DND-41 (cell line): ENCODE measurements at regions not wholly inside any gene's neighbourhood (a gene's known extent, or its start where the extent isn't known, plus 50 kb on each side); places are given as distances from the start of the nearest gene placed in this dataset.

Source experiments
- ATAC-seq: fragments of 200-7000 bp; cut with Tn5 transposase; 3 replicates; pipeline ENCODE4 v1.9.1; 2021; ENCODE audit warnings: low read depth; ENCODE audit not compliant: insufficient read depth
- DNase-seq: peaks from one replicate; pipeline ENCODE4 v3.0.0-alpha.2; 2020
- H2AFZ ChIP-seq: 2 replicates; pipeline ENCODE4 v1.6.0; 2012; ENCODE audit warnings: low read depth, low read length
- H3K27ac ChIP-seq: 2 replicates; pipeline ENCODE4 v1.5.1; 2012; ENCODE audit warnings: low read length, inconsistent platforms
- H3K27me3 ChIP-seq: fragments of 200-600 bp; sonication (generic); 2 replicates; pipeline ENCODE4 v1.6.0; 2012; ENCODE audit warnings: low read length, mild to moderate bottlenecking, inconsistent platforms; ENCODE audit not compliant: insufficient read depth, poor library complexity
- H3K36me3 ChIP-seq: 2 replicates; pipeline ENCODE4 v1.5.1; 2012; ENCODE audit warnings: low read length, inconsistent platforms; ENCODE audit not compliant: insufficient read depth
- H3K4me1 ChIP-seq: 2 replicates; pipeline ENCODE4 v1.5.1; 2012; ENCODE audit warnings: mild to moderate bottlenecking, low read length; ENCODE audit not compliant: insufficient read depth
- H3K4me2 ChIP-seq: 2 replicates; pipeline ENCODE4 v1.6.0; 2012; ENCODE audit warnings: mild to moderate bottlenecking, moderate library complexity, low read length, inconsistent platforms; ENCODE audit not compliant: insufficient read depth
- H3K4me3 ChIP-seq, 2 experiments: fragments of 200-600 bp in 1 of 2; shearing (Covaris generic) in 1 of 2; 2 replicates each; pipeline ENCODE4 v1.5.1; 2012 to 2016; ENCODE audit warnings: inconsistent platforms in 2 of 2, low read length in 2 of 2, mild to moderate bottlenecking in 2 of 2, low read depth in 1 of 2, moderate library complexity in 1 of 2
- H3K79me2 ChIP-seq: 2 replicates; pipeline ENCODE4 v1.6.0; 2012; ENCODE audit warnings: low read length, inconsistent platforms; ENCODE audit not compliant: insufficient read depth
- H3K9ac ChIP-seq: 2 replicates; pipeline ENCODE4 v1.6.0; 2012; ENCODE audit warnings: low read depth, mild to moderate bottlenecking, inconsistent platforms, low read length, moderate library complexity
- H3K9me3 ChIP-seq: 2 replicates; pipeline ENCODE4 v1.5.1; 2012; ENCODE audit warnings: low read length, moderate library complexity, mild to moderate bottlenecking, inconsistent platforms; ENCODE audit not compliant: insufficient read depth, severe bottlenecking
- H4K20me1 ChIP-seq: 2 replicates; pipeline ENCODE4 v1.6.0; 2012; ENCODE audit warnings: low read length; ENCODE audit not compliant: insufficient read depth
- EZH2 ChIP-seq: IDR thresholded peaks from 3 replicates; pipeline ENCODE4 v1.6.1; 2012; ENCODE audit warnings: borderline replicate concordance, low read depth, mild to moderate bottlenecking, moderate library complexity, low read length, inconsistent platforms; ENCODE audit not compliant: severe bottlenecking
- TF ChIP-seq, protein P1 (sequence below): IDR thresholded peaks from 2 replicates; pipeline ENCODE4 v1.5.1; 2012; ENCODE audit warnings: borderline replicate concordance, low read length, moderate library complexity, mild to moderate bottlenecking; ENCODE audit not compliant: poor library complexity, severe bottlenecking; ENCODE audit errors: extremely low read depth

DNA sequence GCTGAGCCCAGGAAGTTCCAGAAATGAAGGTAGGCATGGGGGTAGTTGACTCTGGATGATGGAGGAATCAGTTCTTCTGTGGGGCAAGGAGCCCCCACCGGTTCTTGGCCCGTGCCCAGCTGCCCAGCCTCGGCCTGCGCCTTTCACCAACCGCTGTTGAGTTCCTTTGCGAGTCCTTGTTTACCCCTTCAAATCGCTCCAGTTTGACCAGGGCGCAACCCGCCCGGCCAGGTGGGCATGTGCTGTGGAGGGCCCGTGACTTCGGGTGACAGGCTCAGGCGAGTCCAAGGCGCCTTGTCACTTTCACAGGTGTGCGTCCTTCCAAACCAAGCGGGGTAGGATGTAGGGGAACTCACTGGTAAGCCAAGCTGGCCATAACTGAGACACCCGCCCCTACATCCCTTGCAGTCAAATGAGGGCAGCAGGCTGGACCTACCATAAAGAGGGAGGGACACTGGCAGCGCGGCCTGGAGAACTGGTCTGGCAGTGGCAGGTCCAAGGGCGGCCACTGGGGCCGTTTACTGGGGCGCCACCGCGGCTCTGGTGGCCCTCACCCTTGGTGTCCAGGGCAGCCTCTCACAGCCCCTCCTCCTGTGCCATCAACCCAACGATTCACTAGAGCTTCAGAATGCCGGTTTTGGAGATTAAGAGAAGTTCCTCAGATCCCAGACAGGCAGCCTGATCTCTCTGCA lies 160.3 kb upstream of the ZIC3 start:
- Histone ChIP-seq H3K4me2 (no peak overlapping the region), H3K27ac (no peak overlapping the region), H3K4me3 (no peak overlapping the region), H3K9ac (no peak overlapping the region), H3K4me1 (no peaks in the 10 kb centered on the region), H3K9me3 (no peaks in the 10 kb centered on the region), H4K20me1 (no peaks in the 10 kb centered on the region), H2AFZ (no peak overlapping the region), H3K79me2 (no peaks in the 10 kb centered on the region), H3K36me3 (no peaks in the 10 kb centered on the region), H3K27me3 (no peaks in the 10 kb centered on the region)
- TF ChIP-seq EZH2 = no peak
- TF ChIP-seq, protein P1, sequence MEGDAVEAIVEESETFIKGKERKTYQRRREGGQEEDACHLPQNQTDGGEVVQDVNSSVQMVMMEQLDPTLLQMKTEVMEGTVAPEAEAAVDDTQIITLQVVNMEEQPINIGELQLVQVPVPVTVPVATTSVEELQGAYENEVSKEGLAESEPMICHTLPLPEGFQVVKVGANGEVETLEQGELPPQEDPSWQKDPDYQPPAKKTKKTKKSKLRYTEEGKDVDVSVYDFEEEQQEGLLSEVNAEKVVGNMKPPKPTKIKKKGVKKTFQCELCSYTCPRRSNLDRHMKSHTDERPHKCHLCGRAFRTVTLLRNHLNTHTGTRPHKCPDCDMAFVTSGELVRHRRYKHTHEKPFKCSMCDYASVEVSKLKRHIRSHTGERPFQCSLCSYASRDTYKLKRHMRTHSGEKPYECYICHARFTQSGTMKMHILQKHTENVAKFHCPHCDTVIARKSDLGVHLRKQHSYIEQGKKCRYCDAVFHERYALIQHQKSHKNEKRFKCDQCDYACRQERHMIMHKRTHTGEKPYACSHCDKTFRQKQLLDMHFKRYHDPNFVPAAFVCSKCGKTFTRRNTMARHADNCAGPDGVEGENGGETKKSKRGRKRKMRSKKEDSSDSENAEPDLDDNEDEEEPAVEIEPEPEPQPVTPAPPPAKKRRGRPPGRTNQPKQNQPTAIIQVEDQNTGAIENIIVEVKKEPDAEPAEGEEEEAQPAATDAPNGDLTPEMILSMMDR = no peak
- no peak for ATAC-seq
- no peak for DNase-seq

DNA sequence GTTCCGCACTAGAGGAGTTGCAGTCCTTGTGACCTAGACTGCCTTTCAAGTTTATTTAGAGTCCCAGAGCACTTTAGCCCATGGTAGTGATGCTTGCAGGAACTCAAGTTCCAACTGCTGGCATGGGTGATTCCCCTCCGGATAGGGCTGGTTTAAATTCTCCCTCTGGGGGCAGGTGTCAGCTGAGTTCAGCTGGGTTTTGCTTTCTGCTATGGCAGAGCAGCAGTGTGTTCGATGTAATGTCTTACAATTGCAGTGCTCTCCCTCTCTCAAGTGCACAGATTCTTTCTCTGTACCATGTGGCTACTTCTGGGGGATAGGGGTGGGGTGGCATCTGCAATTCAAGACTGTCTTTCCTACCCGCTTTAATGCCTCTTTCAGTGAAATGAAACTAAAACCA lies 164.8 kb upstream of the ZIC3 start:
- no peak overlapping the region for H3K9ac ChIP-seq
- TF ChIP-seq EZH2 = no peak
- TF ChIP-seq, protein P1 = no peak
- DNase-seq (no peak), ATAC-seq (no peak)
- H2AFZ ChIP-seq = no peak overlapping the region
- no peaks in the 10 kb centered on the region for H3K9me3 ChIP-seq
- no peaks in the 10 kb centered on the region for H3K4me1 ChIP-seq
- no peak overlapping the region for H3K4me2 ChIP-seq
- H4K20me1 ChIP-seq = no peaks in the 10 kb centered on the region
- H3K27ac ChIP-seq = no peak overlapping the region
- no peaks in the 10 kb centered on the region for H3K79me2 ChIP-seq
- H3K4me3 ChIP-seq = no peak overlapping the region
- no peaks in the 10 kb centered on the region for H3K27me3 ChIP-seq
- H3K36me3 ChIP-seq = no peaks in the 10 kb centered on the region

DNA sequence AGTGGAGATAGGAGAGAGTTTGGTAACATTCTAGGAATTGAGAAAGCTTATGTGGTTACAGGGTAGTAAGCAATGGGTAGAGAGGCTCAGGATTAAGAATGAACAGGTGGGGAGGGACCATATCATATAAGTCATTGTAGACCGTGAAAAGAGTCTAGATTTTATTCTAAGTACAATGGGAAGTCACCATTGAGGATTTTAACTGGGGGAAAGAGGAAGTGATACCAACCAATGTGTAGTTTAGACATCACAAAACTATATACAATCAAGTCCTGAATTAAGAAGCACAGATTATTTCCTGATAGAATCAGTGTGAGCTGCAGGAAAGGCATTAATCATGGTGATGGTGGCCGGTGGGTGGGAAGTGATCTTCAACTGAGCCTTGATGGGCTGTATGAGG lies 178.3 kb upstream of the ZIC3 start:
- ATAC-seq (no peak), DNase-seq (no peak)
- H3K79me2 ChIP-seq = no peaks in the 10 kb centered on the region
- no peak overlapping the region for H3K9ac ChIP-seq
- H2AFZ ChIP-seq = no peak overlapping the region
- no peak overlapping the region for H3K27ac ChIP-seq
- H3K27me3 ChIP-seq = no peaks in the 10 kb centered on the region
- H3K36me3 ChIP-seq = no peaks in the 10 kb centered on the region
- no peaks in the 10 kb centered on the region for H3K9me3 ChIP-seq
- no peaks in the 10 kb centered on the region for H4K20me1 ChIP-seq
- no peak overlapping the region for H3K4me2 ChIP-seq
- TF ChIP-seq, protein P1 = no peak
- no peak for TF ChIP-seq EZH2
- no peak overlapping the region for H3K4me3 ChIP-seq
- H3K4me1 ChIP-seq = no peaks in the 10 kb centered on the region

DNA sequence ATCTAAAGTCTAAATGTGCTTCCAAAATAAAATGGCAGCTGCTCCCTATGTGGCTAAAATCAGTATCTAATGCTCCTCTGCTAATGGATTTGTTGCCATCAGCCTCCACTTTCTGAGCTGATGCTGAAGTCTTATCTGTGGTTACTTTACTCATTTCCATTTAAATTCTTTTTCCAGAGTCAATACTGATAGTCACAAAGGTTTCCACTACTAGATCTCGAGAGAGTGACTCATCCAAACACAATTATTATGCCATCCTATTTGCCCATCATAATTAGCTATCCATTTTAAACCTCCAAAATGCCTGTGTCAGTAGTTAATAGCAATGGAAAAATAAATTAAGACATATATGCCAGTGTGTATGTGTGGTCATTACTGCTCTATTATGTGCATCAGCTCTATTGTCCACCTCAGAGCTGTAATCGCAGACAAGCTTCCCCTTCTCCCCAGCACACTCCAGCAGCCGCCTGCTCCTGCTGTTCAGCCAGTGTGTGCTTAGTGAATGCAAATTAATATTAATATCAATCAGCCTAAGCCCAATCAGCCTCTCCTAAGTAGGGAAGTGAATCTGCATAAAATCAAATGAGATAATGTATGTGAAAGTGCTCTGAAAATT lies 199.8 kb upstream of the ZIC3 start:
- Histone ChIP-seq H2AFZ (no peak overlapping the region), H3K27ac (no peak overlapping the region), H3K4me2 (no peak overlapping the region), H3K79me2 (no peaks in the 10 kb centered on the region), H3K9me3 (no peaks in the 10 kb centered on the region), H3K4me1 (no peaks in the 10 kb centered on the region), H3K36me3 (no peaks in the 10 kb centered on the region), H3K27me3 (no peaks in the 10 kb centered on the region), H3K4me3 (no peak overlapping the region), H4K20me1 (no peaks in the 10 kb centered on the region), H3K9ac (no peak overlapping the region)
- TF ChIP-seq, protein P1 = no peak
- no peak for TF ChIP-seq EZH2
- ATAC-seq (no peak), DNase-seq (no peak)
